ENCODE measurements at regions not wholly inside any gene's neighbourhood (a gene's known extent, or its start where the extent isn't known, plus 50 kb on each side); places are given as distances from the start of the nearest gene placed in this dataset.

GRCh38 chr18:45541421-45541820 lies 73.9 kb upstream of the SLC14A2 start:
- H3K4me3 ChIP-seq (replicated peaks; ENCODE audit: low read depth, low read length), result no peak overlapping the region
- no peak for DNase-seq (ENCODE audit: extremely low read depth, low read depth)
- no peak for TF ChIP-seq CTCF (IDR thresholded peaks at IDR 0.05; ENCODE audit: low read depth, low read length, missing control alignments)

- no peak overlapping the region for H3K4me3 ChIP-seq (replicated peaks; ENCODE audit: low read depth, low read length)
- TF ChIP-seq CTCF (IDR thresholded peaks at IDR 0.05; ENCODE audit: low read depth, low read length, missing control alignments), result no peak
- DNase-seq (ENCODE audit: extremely low read depth, low read depth), result no peak
Measured at GRCh38 chr18:45542043-45542442, 73.2 kb upstream of the SLC14A2 start.

GRCh38 chr18:45547910-45548309 lies 67.4 kb upstream of the SLC14A2 start:
- TF ChIP-seq CTCF (IDR thresholded peaks at IDR 0.05; ENCODE audit: low read depth, low read length, missing control alignments), result no peak
- DNase-seq (ENCODE audit: extremely low read depth, low read depth), result no peak
- H3K4me3 ChIP-seq (replicated peaks; ENCODE audit: low read depth, low read length), result no peak overlapping the region

GRCh38 chr18:45548614-45549013 lies 66.7 kb upstream of the SLC14A2 start:
- no peak for DNase-seq (ENCODE audit: extremely low read depth, low read depth)
- no peak for TF ChIP-seq CTCF (IDR thresholded peaks at IDR 0.05; ENCODE audit: low read depth, low read length, missing control alignments)

GRCh38 chr18:45549290-45549689 lies 66.0 kb upstream of the SLC14A2 start:
- no peak for DNase-seq (ENCODE audit: extremely low read depth, low read depth)
- TF ChIP-seq CTCF (IDR thresholded peaks at IDR 0.05; ENCODE audit: low read depth, low read length, missing control alignments), result no peak
- no peak overlapping the region for H3K4me3 ChIP-seq (replicated peaks; ENCODE audit: low read depth, low read length)

More at GRCh38 chr18:45548614-45549013, 66.7 kb upstream of the SLC14A2 start:
- H3K4me3 ChIP-seq (replicated peaks; ENCODE audit: low read depth, low read length), result no peak overlapping the region

- no peak for TF ChIP-seq CTCF (IDR thresholded peaks at IDR 0.05; ENCODE audit: low read depth, low read length, missing control alignments)
- no peak for DNase-seq (ENCODE audit: extremely low read depth, low read depth)
- H3K4me3 ChIP-seq (replicated peaks; ENCODE audit: low read depth, low read length), result no peak overlapping the region
Measured at GRCh38 chr18:45551142-45551815, 64.0 kb upstream of the SLC14A2 start.
